ENCODE measurements at regions not wholly inside any gene's neighbourhood (a gene's known extent, or its start where the extent isn't known, plus 50 kb on each side); places are given as distances from the start of the nearest gene placed in this dataset.

- H3K27ac ChIP-seq (ENCODE audit: insufficient read depth, low read length), result no peak overlapping the region
- no peaks in the 10 kb centered on the region for H3K27me3 ChIP-seq (ENCODE audit: control insufficient read depth, insufficient read depth, low read length)
- no peak overlapping the region for H3K9ac ChIP-seq (ENCODE audit: insufficient read depth, low read length)
- no peaks in the 10 kb centered on the region for H3K36me3 ChIP-seq (ENCODE audit: control insufficient read depth, insufficient read depth, low read length)
- no peak overlapping the region for H3K4me2 ChIP-seq (ENCODE audit: extremely low read depth, insufficient read depth, low read length)
- H2AFZ ChIP-seq (ENCODE audit: low read length), result no peak overlapping the region
- no peaks in the 10 kb centered on the region for H3K79me2 ChIP-seq (ENCODE audit: control insufficient read depth, insufficient read depth, low read length)
- no peaks in the 10 kb centered on the region for H3K4me1 ChIP-seq (ENCODE audit: control insufficient read depth, extremely low read depth, insufficient read depth, low read length)
- no peaks in the 10 kb centered on the region for H3K9me3 ChIP-seq (ENCODE audit: control insufficient read depth, insufficient read depth, low read depth, low read length)
- peak; percentile 65 to 96 for DNase-seq (ENCODE audit: low read depth in 2 of 2)
- no peaks in the 10 kb centered on the region for H4K20me1 ChIP-seq (ENCODE audit: control insufficient read depth, extremely low read depth, insufficient read depth, low read length)
- TF ChIP-seq EZH2 (IDR thresholded peaks at IDR 0.05; ENCODE audit: low read length, missing control alignments), result no peak
- TF ChIP-seq CTCF (conservative IDR thresholded peaks at IDR 0.05 in 1 of 2, IDR thresholded peaks at IDR 0.05 in 1 of 2; ENCODE audit: low read depth in 1 of 2, low read length in 2 of 2), result no peak
- H3K4me3 ChIP-seq (replicated peaks in 1 of 4; ENCODE audit: control extremely low read depth in 1 of 4, insufficient read depth in 1 of 4, low read depth in 3 of 4, low read length in 4 of 4), result no peak overlapping the region
Measured at GRCh38 chr18:43869451-43870008, 592.2 kb upstream of the SYT4 start.

GRCh38 chr18:43870626-43871025 lies 593.3 kb upstream of the SYT4 start:
- no peak overlapping the region for H3K27ac ChIP-seq (ENCODE audit: insufficient read depth, low read length)
- H3K4me3 ChIP-seq (replicated peaks in 1 of 4; ENCODE audit: control extremely low read depth in 1 of 4, insufficient read depth in 1 of 4, low read depth in 3 of 4, low read length in 4 of 4), result no peak overlapping the region
- H4K20me1 ChIP-seq (ENCODE audit: control insufficient read depth, extremely low read depth, insufficient read depth, low read length), result no peaks in the 10 kb centered on the region
- H3K4me1 ChIP-seq (ENCODE audit: control insufficient read depth, extremely low read depth, insufficient read depth, low read length), result no peaks in the 10 kb centered on the region
- no peak overlapping the region for H3K9ac ChIP-seq (ENCODE audit: insufficient read depth, low read length)
- no peak overlapping the region for H3K4me2 ChIP-seq (ENCODE audit: extremely low read depth, insufficient read depth, low read length)
- no peaks in the 10 kb centered on the region for H3K36me3 ChIP-seq (ENCODE audit: control insufficient read depth, insufficient read depth, low read length)
- H3K79me2 ChIP-seq (ENCODE audit: control insufficient read depth, insufficient read depth, low read length), result no peaks in the 10 kb centered on the region
- no peaks in the 10 kb centered on the region for H3K9me3 ChIP-seq (ENCODE audit: control insufficient read depth, insufficient read depth, low read depth, low read length)
- DNase-seq (ENCODE audit: low read depth in 2 of 2), result peak in 1 of 2 donors; percentile 43
- H3K27me3 ChIP-seq (ENCODE audit: control insufficient read depth, insufficient read depth, low read length), result no peaks in the 10 kb centered on the region
- no peak for TF ChIP-seq CTCF (conservative IDR thresholded peaks at IDR 0.05 in 1 of 2, IDR thresholded peaks at IDR 0.05 in 1 of 2; ENCODE audit: low read depth in 1 of 2, low read length in 2 of 2)
- no peak for TF ChIP-seq EZH2 (IDR thresholded peaks at IDR 0.05; ENCODE audit: low read length, missing control alignments)
- H2AFZ ChIP-seq (ENCODE audit: low read length), result no peak overlapping the region

- TF ChIP-seq CTCF (conservative IDR thresholded peaks at IDR 0.05 in 1 of 2, IDR thresholded peaks at IDR 0.05 in 1 of 2; ENCODE audit: low read depth in 1 of 2, low read length in 2 of 2), result no peak
- TF ChIP-seq EZH2 (IDR thresholded peaks at IDR 0.05; ENCODE audit: low read length, missing control alignments), result no peak
- no peaks in the 10 kb centered on the region for H3K36me3 ChIP-seq (ENCODE audit: control insufficient read depth, insufficient read depth, low read length)
- H4K20me1 ChIP-seq (ENCODE audit: control insufficient read depth, extremely low read depth, insufficient read depth, low read length), result no peaks in the 10 kb centered on the region
- no peaks in the 10 kb centered on the region for H3K9me3 ChIP-seq (ENCODE audit: control insufficient read depth, insufficient read depth, low read depth, low read length)
- no peak overlapping the region for H2AFZ ChIP-seq (ENCODE audit: low read length)
- no peaks in the 10 kb centered on the region for H3K4me1 ChIP-seq (ENCODE audit: control insufficient read depth, extremely low read depth, insufficient read depth, low read length)
- no peaks in the 10 kb centered on the region for H3K79me2 ChIP-seq (ENCODE audit: control insufficient read depth, insufficient read depth, low read length)
- no peak overlapping the region for H3K9ac ChIP-seq (ENCODE audit: insufficient read depth, low read length)
- no peak overlapping the region for H3K4me2 ChIP-seq (ENCODE audit: extremely low read depth, insufficient read depth, low read length)
- DNase-seq (ENCODE audit: low read depth in 2 of 2), result peak in 1 of 2 donors; percentile 64
- H3K4me3 ChIP-seq (replicated peaks in 1 of 4; ENCODE audit: control extremely low read depth in 1 of 4, insufficient read depth in 1 of 4, low read depth in 3 of 4, low read length in 4 of 4), result no peak overlapping the region
- no peaks in the 10 kb centered on the region for H3K27me3 ChIP-seq (ENCODE audit: control insufficient read depth, insufficient read depth, low read length)
- no peak overlapping the region for H3K27ac ChIP-seq (ENCODE audit: insufficient read depth, low read length)
Measured at GRCh38 chr18:43875511-43875910, 598.2 kb upstream of the SYT4 start.
